Astrocyte of the spinal cord (primary cell): ENCODE measurements at regions not wholly inside any gene's neighbourhood (a gene's known extent, or its start where the extent isn't known, plus 50 kb on each side); places are given as distances from the start of the nearest gene placed in this dataset.

Experiments used
- DNase-seq: peaks from one replicate; pipeline ENCODE4 v3.0.0; 2011; ENCODE audit warnings: low read depth, low spot score
- H3K4me3 ChIP-seq: 2 replicates; pipeline ENCODE4 v1.5.1; 2011; ENCODE audit warnings: low read depth, mild to moderate bottlenecking, low read length, moderate library complexity
- CTCF ChIP-seq: IDR thresholded peaks from 2 replicates; pipeline ENCODE4 v1.5.1; 2012; ENCODE audit warnings: low read depth, mild to moderate bottlenecking, low read length, inconsistent platforms
- in situ Hi-C: cut with HindIII; loops from 2 replicates; pipeline ENCODE4 v1.10.0; 2017; ENCODE audit warnings: low sequenced_read_pairs

GRCh38 chr15:35667908-35668307 is 121.9 kb upstream of the DPH6 start:
- DNase-seq: no peak
- in situ Hi-C loops: no loop called here
- no peak overlapping the region for H3K4me3 ChIP-seq
- TF ChIP-seq CTCF: no peak

- in situ Hi-C loops: no loop called here
- H3K4me3 ChIP-seq: no peak overlapping the region
- no peak for TF ChIP-seq CTCF
- DNase-seq: no peak
Observed at GRCh38 chr15:35669021-35669420, 123.1 kb upstream of the DPH6 start.

GRCh38 chr15:35669432-35670045 is 123.6 kb upstream of the DPH6 start:
- DNase-seq: no peak
- in situ Hi-C loops: no loop called here

GRCh38 chr15:35671197-35671596 is 125.2 kb upstream of the DPH6 start:
- DNase-seq: no peak
- no peak for TF ChIP-seq CTCF
- H3K4me3 ChIP-seq: no peak overlapping the region
- in situ Hi-C loops: no loop called here

More at GRCh38 chr15:35669432-35670045, 123.6 kb upstream of the DPH6 start:
- no peak for TF ChIP-seq CTCF
- no peak overlapping the region for H3K4me3 ChIP-seq

- no peak for DNase-seq
- no peak for TF ChIP-seq CTCF
- H3K4me3 ChIP-seq: no peak overlapping the region
- in situ Hi-C loops: no loop called here
Observed at GRCh38 chr15:35671981-35672380, 126.0 kb upstream of the DPH6 start.

- no peak for DNase-seq
- TF ChIP-seq CTCF: no peak
- in situ Hi-C loops: no loop called here
- no peak overlapping the region for H3K4me3 ChIP-seq
Observed at GRCh38 chr15:35673093-35673684, 127.2 kb upstream of the DPH6 start.
